ENCODE measurements at regions not wholly inside any gene's neighbourhood (a gene's known extent, or its start where the extent isn't known, plus 50 kb on each side); places are given as distances from the start of the nearest gene placed in this dataset.

- TF ChIP-seq, protein P1, sequence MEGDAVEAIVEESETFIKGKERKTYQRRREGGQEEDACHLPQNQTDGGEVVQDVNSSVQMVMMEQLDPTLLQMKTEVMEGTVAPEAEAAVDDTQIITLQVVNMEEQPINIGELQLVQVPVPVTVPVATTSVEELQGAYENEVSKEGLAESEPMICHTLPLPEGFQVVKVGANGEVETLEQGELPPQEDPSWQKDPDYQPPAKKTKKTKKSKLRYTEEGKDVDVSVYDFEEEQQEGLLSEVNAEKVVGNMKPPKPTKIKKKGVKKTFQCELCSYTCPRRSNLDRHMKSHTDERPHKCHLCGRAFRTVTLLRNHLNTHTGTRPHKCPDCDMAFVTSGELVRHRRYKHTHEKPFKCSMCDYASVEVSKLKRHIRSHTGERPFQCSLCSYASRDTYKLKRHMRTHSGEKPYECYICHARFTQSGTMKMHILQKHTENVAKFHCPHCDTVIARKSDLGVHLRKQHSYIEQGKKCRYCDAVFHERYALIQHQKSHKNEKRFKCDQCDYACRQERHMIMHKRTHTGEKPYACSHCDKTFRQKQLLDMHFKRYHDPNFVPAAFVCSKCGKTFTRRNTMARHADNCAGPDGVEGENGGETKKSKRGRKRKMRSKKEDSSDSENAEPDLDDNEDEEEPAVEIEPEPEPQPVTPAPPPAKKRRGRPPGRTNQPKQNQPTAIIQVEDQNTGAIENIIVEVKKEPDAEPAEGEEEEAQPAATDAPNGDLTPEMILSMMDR (IDR thresholded peaks at IDR 0.05; ENCODE audit: control insufficient read depth, extremely low read depth, insufficient read depth) = no peak
- DNase-seq (ENCODE audit: low read depth) = no peak
- no peak overlapping the region for H3K4me3 ChIP-seq (ENCODE audit: low read depth, low read length)
Measured at GRCh38 chr16:48448841-48449481, 63.7 kb upstream of the SIAH1 start.

GRCh38 chr16:48447940-48448536, 62.8 kb upstream of the SIAH1 start:
- H3K4me3 ChIP-seq (ENCODE audit: low read depth, low read length) = no peak overlapping the region
- TF ChIP-seq, protein P1 (IDR thresholded peaks at IDR 0.05; ENCODE audit: control insufficient read depth, extremely low read depth, insufficient read depth) = no peak
- no peak for DNase-seq (ENCODE audit: low read depth)

DNA sequence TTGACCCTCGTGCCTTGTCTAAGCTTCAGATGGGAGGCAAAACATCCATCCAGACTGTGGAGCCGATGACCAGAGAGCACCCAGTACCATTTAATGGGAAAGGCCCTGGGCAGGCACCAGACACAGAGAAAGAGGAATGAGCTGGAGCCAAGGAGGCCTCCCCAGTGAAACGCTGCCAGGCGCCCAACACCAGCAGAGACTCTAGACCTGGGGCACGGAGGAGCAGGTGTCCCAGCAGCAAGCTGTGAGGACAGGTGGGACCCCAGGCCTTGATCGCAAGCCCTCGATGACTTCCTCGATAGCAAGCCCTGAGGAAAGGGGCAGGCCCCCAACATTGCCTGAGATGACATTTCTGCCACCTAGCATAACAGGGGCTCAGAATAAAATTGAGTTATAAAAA, 62.2 kb upstream of the SIAH1 start:
- TF ChIP-seq, protein P1 (IDR thresholded peaks at IDR 0.05; ENCODE audit: control insufficient read depth, extremely low read depth, insufficient read depth) = no peak
- H3K4me3 ChIP-seq (ENCODE audit: low read depth, low read length) = no peak overlapping the region
- no peak for DNase-seq (ENCODE audit: low read depth)

GRCh38 chr16:48446534-48446920, 61.3 kb upstream of the SIAH1 start:
- H3K4me3 ChIP-seq (ENCODE audit: low read depth, low read length) = no peak overlapping the region
- TF ChIP-seq, protein P1 (IDR thresholded peaks at IDR 0.05; ENCODE audit: control insufficient read depth, extremely low read depth, insufficient read depth) = no peak
- DNase-seq (ENCODE audit: low read depth) = no peak

- no peak for DNase-seq (ENCODE audit: low read depth)
- no peak overlapping the region for H3K4me3 ChIP-seq (ENCODE audit: low read depth, low read length)
- TF ChIP-seq, protein P1 (IDR thresholded peaks at IDR 0.05; ENCODE audit: control insufficient read depth, extremely low read depth, insufficient read depth) = no peak
Measured at GRCh38 chr16:48445782-48446533, 60.7 kb upstream of the SIAH1 start.

DNA sequence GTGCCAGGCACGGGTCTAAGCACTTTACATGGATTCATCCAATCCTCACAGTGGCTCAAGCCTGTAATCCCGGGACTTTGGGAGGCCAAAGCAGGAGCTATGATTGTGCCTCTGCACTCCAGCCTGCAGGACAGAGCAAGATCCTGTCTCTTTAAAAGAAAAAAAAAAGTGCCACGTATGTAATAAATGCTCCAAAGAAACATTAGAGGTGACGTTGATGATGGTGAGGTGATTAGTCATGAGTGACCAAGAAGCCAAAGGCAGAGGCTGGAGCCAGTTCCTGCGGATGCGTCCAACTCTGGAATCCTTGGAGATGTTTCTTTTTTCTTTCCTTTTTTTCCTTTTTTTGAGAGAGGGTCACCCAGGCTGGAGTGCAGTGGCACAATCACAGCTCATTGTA, 59.4 kb upstream of the SIAH1 start:
- TF ChIP-seq, protein P1 (IDR thresholded peaks at IDR 0.05; ENCODE audit: control insufficient read depth, extremely low read depth, insufficient read depth) = no peak
- H3K4me3 ChIP-seq (ENCODE audit: low read depth, low read length) = no peak overlapping the region
- DNase-seq (ENCODE audit: low read depth) = no peak

All from LNCaP clone FGC (cell line).